ENCODE measurements at regions not wholly inside any gene's neighbourhood (a gene's known extent, or its start where the extent isn't known, plus 50 kb on each side); places are given as distances from the start of the nearest gene placed in this dataset.

- no peak for TF ChIP-seq EZH2 (IDR thresholded peaks at IDR 0.05)
- no peak for TF ChIP-seq POLR2AphosphoS5 (IDR thresholded peaks at IDR 0.05; ENCODE audit: borderline replicate concordance, low read depth, low read length)
Observed at GRCh38 chr20:23283096-23283850, 67.3 kb upstream of the NXT1 start.

Measured in SK-N-MC (cell line).